Mesenteric fat pad (tissue), 1 donor: ENCODE measurements at regions not wholly inside any gene's neighbourhood (a gene's known extent, or its start where the extent isn't known, plus 50 kb on each side); places are given as distances from the start of the nearest gene placed in this dataset.
"Not testable (repeated sequence)": the region's sequence is repeated elsewhere in the genome, so short reads cannot be mapped to it uniquely, and the experiment has no call there.

Source experiments
- DNase-seq: peaks from one replicate; pipeline ENCODE4 v3.0.0-alpha.2; 2020; ENCODE audit warnings: low spot score
- donor health status: DM: yes; HTN: yes; CAD: no.

DNA sequence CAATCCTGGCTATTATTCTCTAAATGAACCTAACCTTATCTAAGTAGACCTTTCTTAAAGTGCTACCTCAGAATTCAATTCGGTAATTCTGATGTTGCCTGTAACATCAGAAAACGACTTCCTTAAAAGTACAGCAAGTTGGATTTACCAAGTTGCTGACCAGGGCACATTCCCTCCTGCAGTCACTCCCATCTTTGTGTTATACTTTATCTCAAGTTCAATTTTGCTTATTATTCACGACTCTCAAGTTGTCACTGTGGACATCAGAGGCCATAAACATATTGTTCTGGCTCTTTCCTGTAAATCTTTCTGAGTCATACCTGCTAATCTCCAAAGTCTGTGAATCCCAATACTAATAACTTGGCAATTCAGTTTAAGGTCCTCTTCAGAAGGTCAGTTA lies 64.6 kb upstream of the ZSCAN2 start:
- DNase-seq = not testable (repeated sequence)

DNA sequence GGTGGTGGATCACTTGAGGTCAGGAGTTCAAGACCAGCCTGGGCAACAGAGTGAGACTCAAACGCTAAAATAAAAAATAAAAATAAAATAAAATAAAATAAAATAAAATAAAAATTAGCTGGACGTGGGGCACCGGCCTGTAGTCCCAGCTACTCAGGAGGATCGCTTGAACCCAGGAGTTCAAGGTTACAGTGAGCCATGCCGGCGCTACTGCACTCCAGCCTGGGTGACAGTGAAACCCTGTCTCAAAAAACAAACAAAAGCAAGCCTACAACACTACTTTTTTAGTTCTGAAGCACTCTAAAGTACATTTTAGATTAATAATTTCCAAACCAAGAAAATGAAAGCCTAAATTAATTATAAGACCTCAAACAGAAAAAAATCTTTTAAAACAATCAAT lies 56.2 kb upstream of the ZSCAN2 start:
- not testable (repeated sequence) for DNase-seq

DNA sequence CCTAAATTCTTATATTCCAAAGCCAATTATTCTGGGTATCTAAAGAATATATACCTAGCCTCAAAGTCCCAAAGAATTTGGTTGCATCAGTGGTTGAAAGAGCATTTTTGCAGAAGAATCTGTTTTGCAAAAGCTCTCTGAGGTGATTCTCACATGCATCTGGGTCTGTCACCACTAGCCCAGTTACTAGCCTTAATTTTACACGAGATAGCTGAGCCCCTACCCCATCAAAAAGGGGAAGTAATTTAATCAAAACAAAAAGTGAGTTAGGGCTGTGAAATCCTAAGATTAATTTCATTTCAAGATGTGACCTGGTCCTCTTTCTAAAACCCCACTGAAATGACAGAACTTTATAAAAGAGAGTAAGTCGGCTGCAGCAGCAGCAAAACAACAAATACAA lies 53.7 kb upstream of the ZSCAN2 start:
- DNase-seq = not testable (repeated sequence)

DNA sequence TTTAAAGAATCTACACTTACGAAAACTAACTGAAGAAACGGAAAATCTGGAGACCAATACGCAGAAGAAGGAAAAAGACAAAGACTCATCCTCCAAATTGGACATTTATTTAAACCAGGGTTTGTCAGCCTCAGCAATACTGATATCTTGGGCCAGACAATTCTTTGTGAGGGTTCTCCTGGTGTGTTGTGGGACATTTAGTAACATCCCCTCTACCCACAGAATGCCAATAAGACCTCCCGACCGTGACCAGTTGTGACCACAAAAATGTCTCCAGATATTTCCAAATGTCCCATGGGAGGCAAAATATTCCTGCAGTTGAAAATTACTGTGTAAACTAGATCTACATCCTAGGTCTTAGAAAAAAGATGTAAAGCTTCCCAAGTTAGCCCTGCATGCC lies 50.3 kb upstream of the ZSCAN2 start:
- not testable (repeated sequence) for DNase-seq
